ENCODE measurements at regions not wholly inside any gene's neighbourhood (a gene's known extent, or its start where the extent isn't known, plus 50 kb on each side); places are given as distances from the start of the nearest gene placed in this dataset.

GRCh38 chr2:39516347-39517101 is 79.4 kb upstream of the MAP4K3 start:
- DNase-seq (ENCODE audit: low read depth): no peak
- TF ChIP-seq CTCF (IDR thresholded peaks at IDR 0.05; ENCODE audit: insufficient read depth, low read depth, low read length, missing control alignments): no peak

DNA sequence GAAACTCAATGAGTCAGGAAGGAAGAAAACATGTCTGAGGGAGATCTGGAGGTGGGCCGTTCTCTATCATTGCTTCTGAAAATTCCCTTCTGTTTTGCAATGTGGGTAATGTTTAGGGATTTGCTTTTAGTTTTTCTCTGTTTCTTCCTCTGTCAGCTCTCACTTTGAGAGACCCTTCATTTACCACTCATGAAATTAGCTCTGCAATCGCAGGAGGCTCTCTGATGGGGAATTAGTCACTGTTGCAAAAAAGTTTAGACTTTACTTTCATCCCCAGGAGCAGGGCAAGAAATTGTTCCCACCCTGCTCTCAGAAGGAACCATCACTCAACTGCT is 80.0 kb upstream of the MAP4K3 start:
- DNase-seq (ENCODE audit: low read depth): no peak
- H3K4me3 ChIP-seq (ENCODE audit: low read depth, low read length): no peak overlapping the region
- TF ChIP-seq CTCF (IDR thresholded peaks at IDR 0.05; ENCODE audit: insufficient read depth, low read depth, low read length, missing control alignments): no peak

More at GRCh38 chr2:39516347-39517101, 79.4 kb upstream of the MAP4K3 start:
- H3K4me3 ChIP-seq (ENCODE audit: low read depth, low read length): no peak overlapping the region

DNA sequence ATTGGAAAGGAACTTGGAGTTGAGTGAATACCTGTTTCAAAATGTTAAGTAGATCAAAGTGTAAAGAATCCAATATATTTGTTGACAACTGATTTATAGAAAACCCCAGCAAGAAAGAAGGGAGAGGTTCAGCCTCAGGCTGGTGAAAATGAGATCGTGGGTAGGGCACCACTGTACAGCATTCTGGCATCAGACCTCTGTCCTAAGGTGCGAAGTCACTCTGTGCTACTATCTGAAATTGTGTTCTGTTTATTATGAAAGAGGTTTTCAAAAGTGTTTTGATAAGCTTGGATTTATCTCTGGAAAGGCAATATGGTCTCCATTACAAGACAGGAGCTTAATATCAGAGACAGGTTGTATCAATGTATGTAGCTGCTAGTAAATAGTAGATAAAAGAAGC is 80.5 kb upstream of the MAP4K3 start:
- TF ChIP-seq CTCF (IDR thresholded peaks at IDR 0.05; ENCODE audit: insufficient read depth, low read depth, low read length, missing control alignments): no peak
- no peak for DNase-seq (ENCODE audit: low read depth)
- no peak overlapping the region for H3K4me3 ChIP-seq (ENCODE audit: low read depth, low read length)

- H3K4me3 ChIP-seq (ENCODE audit: low read depth, low read length): no peak overlapping the region
- no peak for TF ChIP-seq CTCF (IDR thresholded peaks at IDR 0.05; ENCODE audit: insufficient read depth, low read depth, low read length, missing control alignments)
- DNase-seq (ENCODE audit: low read depth): no peak
These were observed 82.8 kb upstream of the MAP4K3 start for GRCh38 chr2:39519886-39520285.

DNA sequence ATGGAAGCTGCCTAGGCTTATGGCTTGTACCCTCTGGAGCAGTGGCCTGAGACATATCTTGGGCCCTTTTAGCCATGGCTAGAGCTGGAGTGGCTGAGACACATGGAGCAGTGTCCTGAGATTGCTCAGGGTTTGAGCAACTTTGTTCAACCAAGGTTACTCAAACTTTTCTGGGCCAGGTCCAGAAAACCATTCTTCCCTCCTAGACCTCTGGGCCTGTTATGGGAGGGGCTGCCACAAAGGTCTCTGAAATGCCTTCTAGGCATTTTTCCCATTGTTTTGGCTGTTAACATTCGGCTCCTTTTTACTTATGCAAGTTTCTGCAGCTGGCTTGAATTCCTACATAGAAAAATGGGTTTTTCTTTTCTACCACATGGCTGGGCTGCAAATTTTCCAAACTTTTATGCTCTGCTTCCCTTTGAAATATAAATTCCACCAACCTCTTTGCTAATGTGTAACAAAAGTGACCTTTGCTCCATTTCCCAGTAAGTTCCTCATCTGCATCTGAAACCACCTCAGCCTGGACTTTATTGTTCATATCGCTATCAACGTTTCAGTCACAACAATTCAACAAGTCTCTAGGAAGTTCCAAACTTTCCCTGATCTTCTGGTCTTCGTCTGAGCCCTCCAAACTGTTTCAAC is 84.9 kb upstream of the MAP4K3 start:
- no peak overlapping the region for H3K4me3 ChIP-seq (ENCODE audit: low read depth, low read length)
- TF ChIP-seq CTCF (IDR thresholded peaks at IDR 0.05; ENCODE audit: insufficient read depth, low read depth, low read length, missing control alignments): no peak
- no peak for DNase-seq (ENCODE audit: low read depth)

GRCh38 chr2:39522518-39522877 is 85.4 kb upstream of the MAP4K3 start:
- no peak overlapping the region for H3K4me3 ChIP-seq (ENCODE audit: low read depth, low read length)
- no peak for TF ChIP-seq CTCF (IDR thresholded peaks at IDR 0.05; ENCODE audit: insufficient read depth, low read depth, low read length, missing control alignments)
- no peak for DNase-seq (ENCODE audit: low read depth)

Data from GM12865 (cell line).